GM19455 (cell line): ENCODE measurements at regions not wholly inside any gene's neighbourhood (a gene's known extent, or its start where the extent isn't known, plus 50 kb on each side); places are given as distances from the start of the nearest gene placed in this dataset.
A peak's percentile ranks its signal among the peaks of the same experiment; 100 is the strongest.

ENCODE experiments used
- ATAC-seq: cut with Tn5 transposase; IDR thresholded peaks from one replicate; pipeline ENCODE4 v1.9.1; 2021; ENCODE audit not compliant: unreplicated experiment

DNA sequence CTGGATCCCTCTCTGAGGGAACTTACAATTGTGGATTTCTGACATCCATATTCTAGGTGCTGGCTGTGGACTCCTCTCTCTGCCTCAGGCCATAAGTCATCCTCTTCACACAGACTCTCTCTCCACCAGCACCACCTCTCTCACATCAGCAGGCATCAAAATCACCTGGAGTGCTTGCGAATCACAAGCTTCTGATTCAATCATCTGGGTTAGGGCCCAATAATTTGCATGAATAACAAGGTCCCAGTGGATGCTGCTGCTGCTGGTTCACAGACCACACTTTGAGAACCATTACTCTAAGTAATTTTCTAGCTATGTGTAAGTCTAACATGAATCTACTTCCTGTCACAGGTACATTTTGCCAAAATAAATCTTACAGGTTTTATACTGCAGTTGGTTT, 214.9 kb downstream of the DSEL start:
- no peak for ATAC-seq

DNA sequence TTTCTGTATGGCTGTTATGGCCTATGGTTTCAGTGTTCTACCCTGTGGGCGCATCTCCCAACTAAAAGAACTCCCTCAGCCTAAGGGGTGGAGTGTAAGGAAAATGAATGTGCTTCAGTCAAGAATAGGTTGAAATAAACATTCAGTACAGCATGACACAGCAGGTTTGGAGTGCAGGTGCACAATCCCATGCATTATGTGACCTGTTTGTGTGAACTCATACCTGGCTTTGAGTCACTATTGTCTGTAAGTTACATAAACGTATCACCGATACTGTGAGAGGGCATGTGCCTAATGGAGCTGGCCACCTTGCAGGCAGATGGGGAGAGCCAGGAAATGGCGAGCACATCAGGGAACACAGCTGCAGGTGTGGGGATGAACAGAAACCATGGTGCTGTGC, 216.0 kb downstream of the DSEL start:
- ATAC-seq, result no peak

DNA sequence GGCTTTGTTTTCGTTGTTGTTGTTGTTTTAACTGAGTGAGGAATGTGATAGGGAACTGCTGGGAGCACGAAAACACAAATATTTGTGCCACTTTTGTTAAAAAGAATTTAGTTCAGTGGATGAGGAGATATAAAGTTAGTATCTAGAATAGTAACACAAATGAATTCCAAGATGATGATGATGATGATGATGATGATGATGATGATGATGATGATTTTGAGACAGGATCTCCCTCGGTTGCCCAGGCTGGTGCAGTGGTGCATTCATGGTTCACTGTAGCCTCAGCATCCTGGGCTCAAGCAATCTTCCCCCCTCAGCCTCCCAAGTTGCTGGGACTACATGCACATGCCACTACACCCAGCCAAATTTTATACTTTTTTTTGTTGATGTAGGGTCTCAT, 223.7 kb downstream of the DSEL start:
- ATAC-seq, result no peak

DNA sequence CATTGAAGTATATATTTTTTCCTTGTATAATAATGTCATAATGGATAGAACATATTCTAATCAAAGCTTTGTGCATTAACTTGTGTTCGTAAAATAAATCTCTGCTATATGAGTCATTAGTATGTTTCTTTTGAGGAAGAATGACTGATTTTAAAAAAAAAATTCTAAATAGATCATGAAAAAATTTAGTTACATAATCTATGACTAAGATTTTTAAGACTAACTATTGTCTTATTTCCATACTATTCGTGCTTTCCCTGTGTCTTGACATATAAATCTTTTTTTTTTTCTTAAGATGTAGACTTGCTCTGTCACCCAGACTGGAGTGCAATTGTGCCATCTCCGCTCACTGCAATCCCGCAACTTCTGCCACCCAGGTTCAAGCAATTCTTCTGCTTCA, 226.1 kb downstream of the DSEL start:
- no peak for ATAC-seq

DNA sequence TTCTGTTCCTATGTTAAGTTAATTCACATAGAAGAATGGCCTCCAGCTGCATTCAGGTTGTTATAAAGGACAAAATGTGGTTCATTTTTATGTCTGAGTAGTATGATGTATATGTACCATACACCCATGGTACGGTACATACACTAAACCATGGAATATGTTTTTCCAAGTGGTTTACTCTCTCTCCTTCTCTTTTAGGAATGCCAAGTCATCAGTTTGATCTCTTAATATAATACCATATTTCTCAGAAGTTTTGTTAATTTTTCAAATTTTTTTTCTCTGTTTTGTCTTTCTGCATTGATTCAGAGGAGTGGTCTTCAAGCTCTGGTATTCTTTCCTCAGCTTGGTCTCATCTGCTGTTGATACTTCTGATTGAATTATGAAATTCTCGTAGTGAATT, 230.9 kb downstream of the DSEL start:
- ATAC-seq, result no peak

DNA sequence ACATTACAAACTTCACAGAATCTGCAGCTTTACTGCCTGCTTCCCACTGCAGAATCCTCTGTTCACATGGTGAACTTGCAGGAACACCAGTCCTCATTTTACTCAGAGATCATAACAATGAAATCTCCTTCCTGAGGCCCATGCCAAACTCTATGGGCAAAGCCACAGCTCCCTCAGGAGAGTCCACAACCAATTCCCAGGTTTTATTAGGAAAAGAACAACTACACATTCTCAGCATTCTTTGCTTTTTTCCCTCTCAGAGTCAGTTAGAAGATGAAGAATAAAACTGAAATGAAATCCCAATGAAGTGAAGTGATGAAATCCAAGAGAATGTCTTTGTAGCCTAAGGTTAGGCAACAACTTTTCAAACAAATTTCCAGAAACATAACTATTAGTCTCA, 233.7 kb downstream of the DSEL start:
- ATAC-seq, result no peak

DNA sequence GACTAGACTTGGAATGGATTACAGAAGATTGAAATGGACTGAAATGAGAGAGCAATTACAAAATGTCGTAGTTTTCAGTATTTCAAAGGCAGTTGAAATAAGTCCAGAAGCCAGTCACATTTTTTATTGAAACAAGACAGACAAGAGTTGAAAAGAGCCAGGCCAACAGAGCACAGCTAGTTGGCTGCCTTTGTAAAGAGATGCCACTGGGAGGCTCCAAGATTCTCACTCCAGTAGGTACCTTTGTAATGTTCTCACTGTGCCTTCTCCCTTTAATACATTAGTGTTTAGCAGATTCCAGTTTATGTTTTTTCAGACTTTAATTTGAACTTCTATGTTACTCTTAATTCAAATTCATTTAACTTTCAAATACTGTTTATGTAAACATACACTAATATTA, 234.8 kb downstream of the DSEL start:
- no peak for ATAC-seq

DNA sequence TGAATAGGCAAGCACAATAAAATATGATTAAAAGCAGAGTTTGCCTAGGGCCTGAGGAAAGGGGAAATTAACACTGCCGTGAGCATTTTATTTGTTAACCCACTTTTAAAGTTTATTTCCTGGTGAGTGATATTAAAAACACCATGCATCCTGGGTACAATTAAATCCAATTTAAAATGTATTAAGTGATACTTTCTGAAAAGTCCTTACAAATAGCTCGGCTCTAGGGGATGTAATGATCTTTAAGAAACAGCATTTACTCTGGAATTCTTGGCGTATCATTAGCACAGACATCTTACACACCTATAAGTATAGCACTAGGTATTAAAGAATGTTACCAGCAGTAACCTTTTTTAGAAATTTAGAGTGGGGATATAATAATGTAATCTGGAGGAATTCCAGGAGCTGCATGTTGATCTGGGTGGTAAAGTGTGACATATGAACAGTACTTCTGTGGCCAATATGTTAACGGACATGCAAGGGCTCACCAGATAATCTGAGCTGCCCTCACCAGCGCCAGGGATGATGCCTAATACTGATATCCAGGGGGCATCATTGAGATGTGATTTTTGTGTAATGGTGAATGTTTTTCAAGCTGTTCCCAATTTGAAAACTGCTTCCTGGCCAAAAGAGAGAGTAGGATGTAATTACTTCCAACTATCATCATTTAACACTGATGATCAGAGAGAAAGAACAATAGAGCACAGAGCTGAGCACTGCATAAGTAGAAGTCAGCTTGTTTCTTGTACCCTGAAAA, 235.9 kb downstream of the DSEL start:
- no peak for ATAC-seq

DNA sequence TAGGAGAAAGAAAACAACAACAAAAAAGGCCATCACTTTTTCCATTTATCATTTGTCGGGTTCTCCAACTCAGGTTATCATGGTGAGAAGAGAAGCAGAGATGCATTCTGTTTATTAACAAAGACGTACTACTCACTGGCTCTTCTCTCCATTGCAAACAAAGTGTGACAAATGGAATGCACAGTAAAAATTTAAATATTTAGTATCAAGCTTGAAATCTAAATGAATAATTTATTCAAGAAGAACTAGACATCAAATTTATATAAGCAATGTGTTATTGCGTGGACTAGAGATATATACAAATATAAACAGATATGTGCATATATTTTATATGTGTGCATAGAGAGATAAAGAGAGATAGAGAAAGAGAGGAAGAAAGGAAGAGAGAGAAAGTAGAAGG, 236.5 kb downstream of the DSEL start:
- ATAC-seq, result no peak

DNA sequence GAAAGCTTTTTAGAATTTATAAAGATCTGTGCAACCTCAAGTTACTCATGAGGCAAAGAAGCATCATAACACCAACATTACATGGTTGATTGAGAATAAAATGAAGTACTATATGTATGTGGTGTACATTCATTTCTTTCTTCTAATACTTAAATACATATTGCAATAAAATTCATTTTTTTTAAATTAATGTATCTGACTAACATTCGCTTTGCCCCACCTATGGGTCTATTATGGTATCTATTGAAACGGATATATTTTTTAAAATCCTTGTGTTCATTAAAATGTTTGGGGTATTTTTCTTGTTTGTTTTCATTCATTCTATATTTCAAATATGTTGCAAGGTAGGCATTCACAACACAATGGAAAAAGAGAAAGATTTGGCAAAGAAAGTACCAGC, 237.5 kb downstream of the DSEL start:
- no peak for ATAC-seq

DNA sequence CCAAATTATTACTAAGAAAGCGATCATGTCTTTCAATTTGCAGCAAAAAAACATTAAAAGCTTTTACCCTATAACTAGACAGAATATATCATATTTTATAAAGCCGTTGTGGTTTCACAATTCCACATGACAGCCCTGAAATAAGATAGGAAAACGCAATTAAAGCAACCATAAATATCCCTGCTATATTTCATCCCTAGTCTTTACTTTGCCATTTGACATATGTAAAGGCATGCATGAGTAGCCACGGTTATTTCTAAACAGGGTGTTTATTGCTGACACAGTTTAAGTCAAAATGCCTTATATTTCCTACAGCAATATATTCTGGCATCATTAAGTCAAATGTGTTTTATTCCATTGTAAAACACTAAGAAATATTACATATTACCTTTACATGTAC, 239.9 kb downstream of the DSEL start:
- no peak for ATAC-seq

DNA sequence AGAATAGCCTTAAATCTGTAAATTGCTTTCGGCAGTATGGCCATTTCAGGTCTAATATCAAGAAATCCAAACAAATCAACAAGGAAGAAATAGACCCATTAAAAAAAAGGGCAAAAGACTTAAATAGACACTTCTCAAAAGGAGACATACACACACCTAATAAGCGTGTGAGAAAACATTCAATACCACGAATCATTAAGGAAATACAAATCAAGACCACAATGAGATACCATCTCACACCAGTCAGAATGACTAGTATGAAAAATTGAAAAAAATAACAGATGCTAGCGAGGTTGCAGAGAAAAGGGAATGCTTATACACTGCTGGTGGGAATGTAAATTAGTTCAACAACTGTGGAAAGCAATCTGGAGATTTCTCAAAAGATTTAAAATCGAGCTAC, 243.2 kb downstream of the DSEL start:
- no peak for ATAC-seq

DNA sequence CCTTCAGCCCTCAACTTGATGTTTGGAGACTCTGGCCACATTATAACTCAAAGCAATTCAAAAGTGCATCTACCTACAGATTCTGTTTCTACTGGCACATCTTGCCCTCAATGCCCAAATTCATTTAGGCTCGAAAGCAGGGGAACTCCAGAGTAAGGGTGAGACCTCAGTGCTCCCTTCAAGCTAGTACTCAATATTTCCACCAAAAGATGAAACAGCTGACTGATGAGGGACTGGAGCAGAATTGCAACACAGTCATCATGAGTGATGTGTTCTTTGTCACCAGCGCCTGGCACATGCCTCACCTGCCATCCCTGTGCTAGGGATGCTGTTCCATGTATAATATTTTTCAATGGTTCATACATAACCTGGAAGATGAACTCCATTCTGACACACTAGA, 247.3 kb downstream of the DSEL start:
- no peak for ATAC-seq

DNA sequence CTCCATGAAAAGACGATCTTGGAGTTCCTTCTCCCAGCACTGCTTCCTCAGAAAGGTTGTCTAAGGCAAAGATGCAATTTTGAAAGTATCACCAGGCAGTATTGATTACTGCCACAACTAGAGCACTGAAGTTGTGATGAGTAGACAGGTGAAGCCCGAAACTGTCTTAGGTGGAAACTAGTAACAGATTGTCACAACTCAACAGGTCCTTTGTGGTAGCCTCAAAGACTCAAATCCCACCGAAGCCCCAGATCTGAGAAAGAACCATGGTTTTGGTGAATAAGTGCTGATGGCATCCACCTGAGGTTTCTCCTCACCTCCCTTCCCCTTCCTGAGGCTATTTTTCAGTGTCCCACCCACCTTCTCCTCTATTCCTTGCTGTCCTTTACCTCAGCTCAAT, 248.0 kb downstream of the DSEL start:
- ATAC-seq, result no peak

DNA sequence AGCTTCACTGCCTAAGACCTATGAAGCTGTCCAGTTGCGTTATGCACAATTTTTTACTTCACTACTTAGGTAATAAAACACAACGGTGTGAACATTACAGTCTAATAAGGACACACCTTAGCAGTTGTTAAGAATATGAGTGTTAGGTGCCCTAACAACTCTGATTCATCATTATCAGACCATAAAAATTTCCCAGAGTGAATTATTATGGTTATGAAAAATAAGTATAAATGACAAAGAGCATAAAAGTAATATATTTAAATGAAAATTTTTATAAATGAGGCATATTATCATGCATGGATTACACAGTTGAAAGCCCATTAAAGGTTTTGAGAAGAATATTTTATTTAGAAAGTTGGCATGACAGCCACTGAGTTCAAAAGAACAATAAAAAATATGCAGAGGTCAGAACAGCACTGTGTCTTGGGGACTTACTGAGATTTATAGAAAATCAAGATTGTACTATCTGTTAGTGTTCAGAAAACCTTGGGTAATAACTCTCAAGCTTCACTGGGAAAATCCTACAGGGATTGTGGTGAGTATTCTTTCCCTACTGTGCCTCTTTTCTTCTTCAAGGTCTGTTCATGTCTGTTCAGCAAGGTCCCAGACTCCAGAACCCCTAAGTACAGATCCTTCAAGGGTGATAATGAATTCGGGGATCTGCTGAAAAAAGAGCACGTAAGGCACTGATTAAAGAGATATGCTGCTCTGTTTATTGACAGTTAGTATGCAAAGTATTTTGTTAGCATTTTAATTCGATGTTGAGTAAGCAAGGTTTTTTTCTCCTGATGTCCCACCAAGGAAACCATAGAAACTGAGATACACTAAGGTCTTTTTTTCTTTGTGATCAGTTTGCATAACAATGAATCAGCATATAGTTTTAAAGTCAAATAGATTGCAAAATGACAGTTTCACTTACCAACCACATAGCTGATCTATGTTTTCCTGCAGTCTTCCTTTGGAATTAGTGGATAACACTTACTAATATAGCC, 250.0 kb downstream of the DSEL start:
- ATAC-seq, result no peak

DNA sequence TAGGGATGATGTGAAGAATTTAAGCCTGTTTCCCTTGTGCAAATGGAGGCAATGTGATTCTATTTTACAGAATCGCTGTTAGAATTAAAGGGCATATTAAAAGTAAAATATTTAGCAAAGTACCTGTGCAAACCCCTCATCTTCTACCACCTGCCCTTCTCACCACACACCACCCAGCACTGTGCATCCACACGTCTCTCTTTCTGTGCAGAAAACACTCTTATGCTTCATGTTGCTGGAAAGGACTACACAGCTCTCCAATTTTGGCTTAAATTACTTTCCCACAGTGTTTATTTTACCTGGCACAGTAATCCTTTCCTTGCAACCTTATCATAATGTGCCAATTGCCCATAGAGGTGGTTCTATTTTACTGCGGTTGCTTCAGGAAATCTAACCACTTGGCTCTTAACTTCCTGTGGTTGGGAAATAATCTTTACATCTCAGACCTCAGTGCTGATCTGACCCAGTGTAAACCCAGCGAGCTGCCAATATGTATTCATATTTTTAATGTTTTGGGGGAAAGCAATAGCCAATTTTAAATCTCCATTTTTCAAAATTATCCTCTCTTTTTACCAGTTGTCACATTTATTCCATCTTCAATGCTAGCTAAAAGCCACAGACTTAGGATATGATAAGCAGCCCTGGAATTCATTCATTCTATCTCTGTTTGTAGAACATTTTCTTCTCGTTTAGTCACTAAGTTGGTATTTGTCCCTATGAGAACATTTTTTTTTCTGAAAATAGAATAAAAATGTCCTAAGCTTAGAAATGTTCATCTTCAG, 250.9 kb downstream of the DSEL start:
- ATAC-seq, result no peak

DNA sequence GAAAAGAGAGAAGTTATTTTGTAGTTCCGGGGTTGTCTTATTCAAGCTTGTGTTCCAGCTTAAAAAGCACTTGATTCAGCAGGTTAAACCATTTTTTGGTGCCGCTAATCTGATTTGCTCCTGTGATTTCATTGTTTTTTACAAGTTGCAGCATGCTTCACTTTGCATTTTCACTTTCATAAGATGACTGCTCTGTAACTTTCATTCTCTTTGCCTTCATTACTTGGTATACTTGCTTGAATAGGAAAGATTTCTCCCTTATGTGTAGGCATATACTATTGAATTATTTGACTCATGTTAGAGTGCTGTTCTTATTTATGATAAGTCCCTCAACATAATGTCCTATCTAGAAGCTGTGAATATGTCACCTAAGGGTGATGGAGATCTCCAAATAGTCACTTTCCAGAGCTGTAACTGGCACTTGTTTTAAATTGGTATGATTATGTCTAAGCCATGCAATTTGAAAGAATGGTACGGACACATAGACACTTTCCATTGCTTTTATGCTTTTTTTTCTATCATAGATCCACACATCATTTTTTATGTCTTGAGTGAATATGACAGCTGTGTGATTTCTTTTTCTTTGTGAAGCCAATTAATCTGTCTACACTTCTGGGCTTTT, 254.5 kb downstream of the DSEL start:
- peak; percentile 64 for ATAC-seq

DNA sequence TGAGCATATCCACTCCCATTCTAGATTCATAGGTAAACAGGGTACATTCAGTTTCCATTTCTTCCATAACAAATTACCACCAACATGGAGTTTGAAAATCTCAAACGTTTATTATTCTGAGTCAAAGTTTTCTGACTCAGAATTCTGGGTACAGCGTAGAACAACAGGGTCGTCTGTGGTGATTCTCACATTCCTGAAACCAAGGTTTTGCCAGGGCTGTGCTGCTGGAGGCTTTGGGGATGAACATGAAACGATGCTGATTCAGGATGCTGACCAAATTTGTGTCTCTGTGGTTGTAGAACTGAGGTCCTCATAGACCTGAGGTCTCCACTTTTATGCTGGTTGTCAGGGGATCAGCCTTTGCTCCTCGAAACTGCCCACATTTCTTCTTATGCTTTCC, 255.7 kb downstream of the DSEL start:
- ATAC-seq, result no peak

DNA sequence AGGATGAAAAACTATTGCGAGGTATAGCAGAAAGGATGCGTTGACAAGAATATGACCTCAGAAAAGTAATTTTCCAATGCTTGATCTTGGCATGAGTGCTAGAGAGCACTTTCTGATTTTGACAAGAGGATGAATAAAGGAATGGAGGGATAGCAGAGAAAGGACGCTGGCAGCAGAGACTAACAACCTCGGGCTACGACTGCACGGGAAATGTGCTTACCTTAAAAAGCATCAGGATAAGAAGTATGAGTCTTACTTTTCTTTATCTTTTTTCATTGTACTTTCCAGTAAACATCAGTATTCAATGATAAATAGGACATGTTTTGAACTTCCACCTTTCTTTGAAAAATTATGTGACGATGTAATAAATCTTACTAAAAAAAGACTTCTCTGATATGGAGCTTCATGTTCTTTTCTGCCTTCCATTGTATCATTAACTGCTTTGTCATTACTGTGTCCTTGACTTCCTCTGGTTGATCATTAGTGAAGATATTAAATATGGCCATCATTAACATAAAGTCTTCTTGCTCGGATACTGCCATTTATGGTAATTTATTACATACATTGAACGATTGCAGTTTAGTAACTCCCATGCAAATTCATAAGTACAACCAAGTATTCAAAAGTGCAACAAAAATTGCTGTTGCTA, 265.6 kb downstream of the DSEL start:
- ATAC-seq, result no peak

DNA sequence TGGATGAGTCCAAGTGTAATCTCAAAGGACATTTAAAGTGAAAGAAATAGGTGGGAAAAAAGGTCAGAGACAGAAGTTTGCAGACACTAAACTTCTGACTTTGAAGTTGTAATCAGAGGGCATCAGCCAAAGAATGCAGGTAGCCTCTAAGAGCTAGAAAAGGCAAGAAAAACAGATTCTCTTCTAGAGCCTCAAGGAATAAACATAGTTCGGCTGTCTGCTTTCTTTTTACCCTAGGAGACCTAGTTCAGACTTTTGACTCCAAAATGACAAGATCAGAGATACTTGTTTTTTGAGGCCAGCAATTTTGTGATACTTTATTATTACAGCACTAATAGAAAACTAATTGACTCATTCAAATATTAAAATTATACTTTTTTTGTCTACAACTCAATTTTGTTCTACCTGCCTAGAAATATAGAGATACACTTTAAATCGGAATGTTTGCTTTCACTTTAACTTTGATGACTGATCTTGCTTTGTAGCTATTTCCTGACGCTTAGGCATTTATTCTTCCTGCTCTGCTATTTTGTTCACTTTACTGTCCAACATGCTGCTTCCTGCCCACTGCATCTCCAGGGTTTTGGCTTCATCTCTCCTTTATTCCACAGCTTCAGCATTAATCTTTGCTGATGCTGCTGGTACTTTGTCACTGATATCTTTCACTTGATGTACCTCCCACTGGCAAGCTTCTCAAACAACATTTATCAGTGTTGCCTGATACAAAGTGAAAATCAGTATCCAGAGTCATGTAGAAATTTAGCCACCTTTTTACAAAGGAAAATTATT, 272.5 kb downstream of the DSEL start:
- ATAC-seq, result peak; percentile 60
